HL-60 (cell line): ENCODE measurements at regions not wholly inside any gene's neighbourhood (a gene's known extent, or its start where the extent isn't known, plus 50 kb on each side); places are given as distances from the start of the nearest gene placed in this dataset.

ENCODE experiments used
- CTCF ChIP-seq: IDR thresholded peaks from one replicate; pipeline ENCODE4 v1.5.1; 2011; ENCODE audit warnings: low read length, control low read depth, inconsistent platforms; ENCODE audit not compliant: insufficient read depth
- GABPA ChIP-seq: IDR thresholded peaks from 2 replicates; pipeline ENCODE4 v1.6.1; 2012; ENCODE audit warnings: low read depth
- POLR2AphosphoS5 ChIP-seq: IDR thresholded peaks from 2 replicates; pipeline ENCODE4 v1.6.1; 2012; ENCODE audit warnings: low read depth

- no peak for TF ChIP-seq CTCF
- no peak for TF ChIP-seq GABPA
- TF ChIP-seq POLR2AphosphoS5 = no peak
Observed at GRCh38 chr7:153638821-153639435, 413.3 kb upstream of the DPP6 start.
